IPS DF 19.7 (cell line): ENCODE measurements at regions not wholly inside any gene's neighbourhood (a gene's known extent, or its start where the extent isn't known, plus 50 kb on each side); places are given as distances from the start of the nearest gene placed in this dataset.
"Not testable (repeated sequence)": the region's sequence is repeated elsewhere in the genome, so short reads cannot be mapped to it uniquely, and the experiment has no call there.

Source experiments
- DNase-seq: peaks from one replicate; pipeline ENCODE4 v3.0.0-alpha.2; 2013; ENCODE audit warnings: low read depth, low spot score

- no peak for DNase-seq
Measured at GRCh38 chr5:28807195-28807729, 1768.9 kb upstream of the CDH9 start.

GRCh38 chr5:28799035-28799434 lies 1760.6 kb upstream of the CDH9 start:
- not testable (repeated sequence) for DNase-seq

GRCh38 chr5:28788954-28789353 lies 1750.6 kb upstream of the CDH9 start:
- DNase-seq, result no peak

GRCh38 chr5:28780083-28780692 lies 1741.8 kb upstream of the CDH9 start:
- DNase-seq, result no peak

GRCh38 chr5:28779161-28779754 lies 1740.9 kb upstream of the CDH9 start:
- DNase-seq, result no peak

- no peak for DNase-seq
Measured at GRCh38 chr5:28770307-28770706, 1731.9 kb upstream of the CDH9 start.

- no peak for DNase-seq
Measured at GRCh38 chr5:28766565-28767158, 1728.3 kb upstream of the CDH9 start.

GRCh38 chr5:28751396-28751795 lies 1713.0 kb upstream of the CDH9 start:
- DNase-seq, result no peak

GRCh38 chr5:28750251-28750650 lies 1711.9 kb upstream of the CDH9 start:
- no peak for DNase-seq

GRCh38 chr5:28748446-28748845 lies 1710.1 kb upstream of the CDH9 start:
- DNase-seq, result no peak

GRCh38 chr5:28743716-28744110 lies 1705.3 kb upstream of the CDH9 start:
- no peak for DNase-seq

- DNase-seq, result no peak
Measured at GRCh38 chr5:28743025-28743715, 1704.8 kb upstream of the CDH9 start.

GRCh38 chr5:28737682-28738081 lies 1699.3 kb upstream of the CDH9 start:
- DNase-seq, result no peak

GRCh38 chr5:28737222-28737621 lies 1698.8 kb upstream of the CDH9 start:
- DNase-seq, result no peak

GRCh38 chr5:28734396-28734795 lies 1696.0 kb upstream of the CDH9 start:
- no peak for DNase-seq

GRCh38 chr5:28729067-28729466 lies 1690.7 kb upstream of the CDH9 start:
- no peak for DNase-seq

GRCh38 chr5:28726815-28727214 lies 1688.4 kb upstream of the CDH9 start:
- no peak for DNase-seq

GRCh38 chr5:28725001-28725400 lies 1686.6 kb upstream of the CDH9 start:
- DNase-seq, result no peak

- DNase-seq, result no peak
Measured at GRCh38 chr5:28714907-28715698, 1676.7 kb upstream of the CDH9 start.

- no peak for DNase-seq
Measured at GRCh38 chr5:28710360-28710759, 1672.0 kb upstream of the CDH9 start.

- no peak for DNase-seq
Measured at GRCh38 chr5:28708472-28708871, 1670.1 kb upstream of the CDH9 start.

GRCh38 chr5:28707706-28708105 lies 1669.3 kb upstream of the CDH9 start:
- no peak for DNase-seq
